ENCODE measurements at regions not wholly inside any gene's neighbourhood (a gene's known extent, or its start where the extent isn't known, plus 50 kb on each side); places are given as distances from the start of the nearest gene placed in this dataset.

DNA sequence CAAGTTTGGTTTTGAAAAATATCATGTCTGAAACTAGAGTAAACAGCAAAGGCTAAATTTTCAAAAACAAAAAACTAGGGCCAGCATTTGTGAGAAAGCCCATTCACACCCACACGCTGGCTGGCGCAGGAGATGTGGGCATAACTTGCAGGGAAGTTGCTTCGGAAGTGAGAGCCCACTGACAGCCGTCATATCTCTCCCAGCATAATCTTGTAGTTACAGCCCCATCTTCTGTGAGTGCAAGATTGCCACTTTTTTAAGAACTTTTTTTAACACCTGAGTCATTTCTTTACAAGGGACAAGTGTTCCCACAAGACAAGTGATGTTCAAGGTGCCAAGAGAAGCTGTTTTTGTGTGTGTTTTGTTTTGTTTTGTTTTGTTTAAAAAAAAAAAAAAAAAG is 212.5 kb upstream of the CNR1 start:
- TF ChIP-seq, protein P1, sequence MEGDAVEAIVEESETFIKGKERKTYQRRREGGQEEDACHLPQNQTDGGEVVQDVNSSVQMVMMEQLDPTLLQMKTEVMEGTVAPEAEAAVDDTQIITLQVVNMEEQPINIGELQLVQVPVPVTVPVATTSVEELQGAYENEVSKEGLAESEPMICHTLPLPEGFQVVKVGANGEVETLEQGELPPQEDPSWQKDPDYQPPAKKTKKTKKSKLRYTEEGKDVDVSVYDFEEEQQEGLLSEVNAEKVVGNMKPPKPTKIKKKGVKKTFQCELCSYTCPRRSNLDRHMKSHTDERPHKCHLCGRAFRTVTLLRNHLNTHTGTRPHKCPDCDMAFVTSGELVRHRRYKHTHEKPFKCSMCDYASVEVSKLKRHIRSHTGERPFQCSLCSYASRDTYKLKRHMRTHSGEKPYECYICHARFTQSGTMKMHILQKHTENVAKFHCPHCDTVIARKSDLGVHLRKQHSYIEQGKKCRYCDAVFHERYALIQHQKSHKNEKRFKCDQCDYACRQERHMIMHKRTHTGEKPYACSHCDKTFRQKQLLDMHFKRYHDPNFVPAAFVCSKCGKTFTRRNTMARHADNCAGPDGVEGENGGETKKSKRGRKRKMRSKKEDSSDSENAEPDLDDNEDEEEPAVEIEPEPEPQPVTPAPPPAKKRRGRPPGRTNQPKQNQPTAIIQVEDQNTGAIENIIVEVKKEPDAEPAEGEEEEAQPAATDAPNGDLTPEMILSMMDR (IDR thresholded peaks at IDR 0.05), result no peak
- TF ChIP-seq POLR2A (IDR thresholded peaks at IDR 0.05), result no peak
